WTC11 (cell line): ENCODE measurements at regions not wholly inside any gene's neighbourhood (a gene's known extent, or its start where the extent isn't known, plus 50 kb on each side); places are given as distances from the start of the nearest gene placed in this dataset.

Experiments used
- ATAC-seq: fragments of 200-7000 bp; cut with Tn5 transposase; 2 replicates; pipeline ENCODE4 v1.10.0; 2021; ENCODE audit warnings: mild to moderate bottlenecking, moderate library complexity
- CTCF ChIA-PET: fragments of 300-600 bp; sonication (Branson Sonifier 250); formaldehyde crosslinking; loops from one replicate; lab custom pipeline; 2021; ENCODE audit warnings: antibody characterized with exemption; lab: Charles Lee
- POLR2A ChIA-PET: fragments of 350-600 bp; sonication (Branson Sonifier 250); formaldehyde crosslinking; loops from one replicate; lab custom pipeline; 2021; ENCODE audit warnings: antibody characterized with exemption; lab: Charles Lee
- DNase-seq: peaks from one replicate; pipeline ENCODE4 v3.0.0; 2021; ENCODE audit warnings: low spot score
- H3K27ac Mint-ChIP-seq: 2 replicates; pipeline ENCODE4 v1.8.0; 2021; ENCODE audit warnings: mixed read lengths
- H3K27me3 Mint-ChIP-seq: 2 replicates; pipeline ENCODE4 v1.8.0; 2021; ENCODE audit warnings: low read depth, mild to moderate bottlenecking, moderate library complexity, mixed read lengths
- H3K36me3 Mint-ChIP-seq: 2 replicates; pipeline ENCODE4 v1.8.0; 2021; ENCODE audit warnings: mixed read lengths
- H3K4me1 Mint-ChIP-seq: 2 replicates; pipeline ENCODE4 v1.8.0; 2022; ENCODE audit warnings: mixed read lengths
- H3K4me3 Mint-ChIP-seq: 2 replicates; pipeline ENCODE4 v1.8.0; 2021; ENCODE audit warnings: mild to moderate bottlenecking, moderate library complexity, mixed read lengths
- H3K9me3 Mint-ChIP-seq: 2 replicates; pipeline ENCODE4 v1.8.0; 2021; ENCODE audit warnings: mixed read lengths
- CREB1 ChIP-seq: sonication (generic); formaldehyde crosslinking; IDR thresholded peaks from 2 replicates; pipeline ENCODE4 v1.8.0; 2023; ENCODE audit warnings: mild to moderate bottlenecking, missing genetic modification reagents
- ELF4 ChIP-seq: sonication (generic); formaldehyde crosslinking; IDR thresholded peaks from 2 replicates; pipeline ENCODE4 v1.8.1; 2022; ENCODE audit warnings: low read depth, mild to moderate bottlenecking, moderate library complexity, missing genetic modification reagents
- EMX1 ChIP-seq: fragments of 250-450 bp; sonication (Bioruptor Pico); IDR thresholded peaks from 2 replicates; pipeline ENCODE4 v1.8.0; 2021; ENCODE audit warnings: mild to moderate bottlenecking
- JAZF1 ChIP-seq: fragments of 250-450 bp; sonication (Bioruptor Pico); IDR thresholded peaks from 2 replicates; pipeline ENCODE4 v1.9.0; 2021; ENCODE audit warnings: moderate library complexity, mild to moderate bottlenecking, inconsistent platforms
- NFE2L1 ChIP-seq: sonication (generic); formaldehyde crosslinking; IDR thresholded peaks from 2 replicates; pipeline ENCODE4 v1.8.1; 2023; ENCODE audit warnings: missing genetic modification reagents
- NR1H2 ChIP-seq: sonication (generic); formaldehyde crosslinking; IDR thresholded peaks from 2 replicates; pipeline ENCODE4 v1.9.0; 2021; ENCODE audit warnings: mild to moderate bottlenecking, moderate library complexity, missing genetic modification reagents
- NR3C1 ChIP-seq: sonication (generic); formaldehyde crosslinking; conservative IDR thresholded peaks from 2 replicates; pipeline ENCODE4 v1.8.1; 2023; ENCODE audit warnings: low read depth, mild to moderate bottlenecking, missing genetic modification reagents
- RELA ChIP-seq: sonication (generic); formaldehyde crosslinking; IDR thresholded peaks from 2 replicates; pipeline ENCODE4 v1.8.1; 2022; ENCODE audit warnings: missing genetic modification reagents, mild to moderate bottlenecking, borderline replicate concordance
- SP1 ChIP-seq: sonication (generic); formaldehyde crosslinking; conservative IDR thresholded peaks from 2 replicates; pipeline ENCODE4 v1.8.1; 2022; ENCODE audit warnings: missing genetic modification reagents
- ZNF232 ChIP-seq: sonication (generic); formaldehyde crosslinking; IDR thresholded peaks from 2 replicates; pipeline ENCODE4 v1.8.0; 2022; ENCODE audit warnings: mild to moderate bottlenecking, missing genetic modification reagents
- ZNF671 ChIP-seq: fragments of 250-450 bp; sonication (Bioruptor Pico); IDR thresholded peaks from 2 replicates; pipeline ENCODE4 v1.8.0; 2021; ENCODE audit warnings: mild to moderate bottlenecking
- TF ChIP-seq, protein P1 (sequence below): fragments of 250-450 bp; sonication (Bioruptor Pico); IDR thresholded peaks from 2 replicates; pipeline ENCODE4 v2.1.2; 2022; ENCODE audit warnings: mild to moderate bottlenecking, moderate library complexity
- TF ChIP-seq, protein P2 (sequence below): sonication (generic); formaldehyde crosslinking; IDR thresholded peaks from 2 replicates; pipeline ENCODE4 v1.8.0; 2023; ENCODE audit warnings: missing genetic modification reagents
- TF ChIP-seq, protein P3 (sequence below): sonication (generic); formaldehyde crosslinking; IDR thresholded peaks from 2 replicates; pipeline ENCODE4 v1.8.1; 2022; ENCODE audit warnings: low read depth, missing genetic modification reagents, borderline replicate concordance
- TF ChIP-seq, protein P4 (sequence below): sonication (generic); formaldehyde crosslinking; IDR thresholded peaks from 2 replicates; pipeline ENCODE4 v1.8.0; 2023; ENCODE audit warnings: mild to moderate bottlenecking, missing genetic modification reagents
- TF ChIP-seq, protein P5 (sequence below): sonication (generic); formaldehyde crosslinking; IDR thresholded peaks from 2 replicates; pipeline ENCODE4 v1.8.0; 2022; ENCODE audit warnings: mild to moderate bottlenecking, missing genetic modification reagents
- TF ChIP-seq, protein P6 (sequence below): sonication (generic); formaldehyde crosslinking; IDR thresholded peaks from 2 replicates; pipeline ENCODE4 v1.8.0; 2022; ENCODE audit warnings: mild to moderate bottlenecking, missing genetic modification reagents
- TF ChIP-seq, protein P7 (sequence below): sonication (generic); formaldehyde crosslinking; conservative IDR thresholded peaks from 2 replicates; pipeline ENCODE4 v1.8.1; 2022; ENCODE audit warnings: mild to moderate bottlenecking, missing genetic modification reagents
- TF ChIP-seq, protein P8 (sequence below): sonication (generic); formaldehyde crosslinking; IDR thresholded peaks from 2 replicates; pipeline ENCODE4 v1.8.1; 2022; ENCODE audit warnings: low read depth, mild to moderate bottlenecking, moderate library complexity, missing genetic modification reagents, borderline replicate concordance

DNA sequence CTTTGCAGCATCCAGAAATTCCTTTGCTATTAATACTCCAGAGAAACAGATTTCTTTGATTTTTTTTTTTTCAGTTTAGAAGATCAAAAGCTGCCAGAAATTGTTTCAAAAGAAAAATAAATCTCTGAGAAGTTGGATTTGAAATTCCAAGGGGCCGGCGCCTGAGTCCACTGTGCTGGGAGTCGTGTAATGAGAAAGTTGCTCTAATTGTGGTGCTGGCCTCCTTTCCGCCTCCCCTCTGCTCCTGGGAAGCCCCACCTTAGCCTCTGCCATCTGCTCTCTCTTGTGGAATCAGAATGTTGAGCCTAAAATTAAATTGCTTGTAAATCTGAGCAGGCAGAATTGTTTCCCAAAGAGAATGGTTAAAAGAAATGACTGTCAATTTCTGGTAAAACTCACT, 93.3 kb downstream of the EMX2 start (continued):
- TF ChIP-seq, protein P1, sequence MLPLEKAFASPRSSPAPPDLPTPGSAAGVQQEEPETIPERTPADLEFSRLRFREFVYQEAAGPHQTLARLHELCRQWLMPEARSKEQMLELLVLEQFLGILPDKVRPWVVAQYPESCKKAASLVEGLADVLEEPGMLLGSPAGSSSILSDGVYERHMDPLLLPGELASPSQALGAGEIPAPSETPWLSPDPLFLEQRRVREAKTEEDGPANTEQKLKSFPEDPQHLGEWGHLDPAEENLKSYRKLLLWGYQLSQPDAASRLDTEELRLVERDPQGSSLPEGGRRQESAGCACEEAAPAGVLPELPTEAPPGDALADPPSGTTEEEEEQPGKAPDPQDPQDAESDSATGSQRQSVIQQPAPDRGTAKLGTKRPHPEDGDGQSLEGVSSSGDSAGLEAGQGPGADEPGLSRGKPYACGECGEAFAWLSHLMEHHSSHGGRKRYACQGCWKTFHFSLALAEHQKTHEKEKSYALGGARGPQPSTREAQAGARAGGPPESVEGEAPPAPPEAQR (CRISPR knock-in tag) = no peak
- TF ChIP-seq, protein P2, sequence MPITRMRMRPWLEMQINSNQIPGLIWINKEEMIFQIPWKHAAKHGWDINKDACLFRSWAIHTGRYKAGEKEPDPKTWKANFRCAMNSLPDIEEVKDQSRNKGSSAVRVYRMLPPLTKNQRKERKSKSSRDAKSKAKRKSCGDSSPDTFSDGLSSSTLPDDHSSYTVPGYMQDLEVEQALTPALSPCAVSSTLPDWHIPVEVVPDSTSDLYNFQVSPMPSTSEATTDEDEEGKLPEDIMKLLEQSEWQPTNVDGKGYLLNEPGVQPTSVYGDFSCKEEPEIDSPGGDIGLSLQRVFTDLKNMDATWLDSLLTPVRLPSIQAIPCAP (CRISPR knock-in tag) = no peak
- TF ChIP-seq, protein P3, sequence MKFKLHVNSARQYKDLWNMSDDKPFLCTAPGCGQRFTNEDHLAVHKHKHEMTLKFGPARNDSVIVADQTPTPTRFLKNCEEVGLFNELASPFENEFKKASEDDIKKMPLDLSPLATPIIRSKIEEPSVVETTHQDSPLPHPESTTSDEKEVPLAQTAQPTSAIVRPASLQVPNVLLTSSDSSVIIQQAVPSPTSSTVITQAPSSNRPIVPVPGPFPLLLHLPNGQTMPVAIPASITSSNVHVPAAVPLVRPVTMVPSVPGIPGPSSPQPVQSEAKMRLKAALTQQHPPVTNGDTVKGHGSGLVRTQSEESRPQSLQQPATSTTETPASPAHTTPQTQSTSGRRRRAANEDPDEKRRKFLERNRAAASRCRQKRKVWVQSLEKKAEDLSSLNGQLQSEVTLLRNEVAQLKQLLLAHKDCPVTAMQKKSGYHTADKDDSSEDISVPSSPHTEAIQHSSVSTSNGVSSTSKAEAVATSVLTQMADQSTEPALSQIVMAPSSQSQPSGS (CRISPR knock-in tag) = no peak
- TF ChIP-seq ELF4 (CRISPR knock-in tag) = no peak

DNA sequence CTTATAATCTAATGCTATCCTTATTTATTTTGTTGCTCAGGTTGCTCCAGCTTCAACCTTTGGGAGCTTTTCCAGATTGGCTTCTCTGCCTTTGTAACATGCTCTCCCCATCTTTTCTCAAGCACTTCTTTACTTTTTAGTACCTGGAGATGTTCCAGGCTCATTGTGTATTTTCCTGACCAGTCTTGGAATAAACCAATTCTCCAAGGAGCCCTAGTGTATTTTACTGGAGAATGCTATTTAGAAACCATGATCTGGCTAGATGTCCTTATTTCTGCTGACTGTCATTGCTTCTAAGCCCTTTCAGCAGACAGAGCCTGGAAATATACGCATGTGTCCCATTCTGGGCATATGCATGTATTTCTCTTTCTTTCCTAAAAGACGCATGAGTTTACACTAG, 95.7 kb downstream of the EMX2 start:
- Mint-ChIP-seq H3K4me3 (no peak overlapping the region), H3K36me3 (no peaks in the 10 kb centered on the region), H3K4me1 (no peaks in the 10 kb centered on the region), H3K27me3 (no peaks in the 10 kb centered on the region; the same call in 1 of the 2 replicates), H3K27ac (no peak overlapping the region), H3K9me3 (no peaks in the 10 kb centered on the region)
- CTCF ChIA-PET = no interaction called here
- ATAC-seq = no peak
- TF ChIP-seq, protein P4, sequence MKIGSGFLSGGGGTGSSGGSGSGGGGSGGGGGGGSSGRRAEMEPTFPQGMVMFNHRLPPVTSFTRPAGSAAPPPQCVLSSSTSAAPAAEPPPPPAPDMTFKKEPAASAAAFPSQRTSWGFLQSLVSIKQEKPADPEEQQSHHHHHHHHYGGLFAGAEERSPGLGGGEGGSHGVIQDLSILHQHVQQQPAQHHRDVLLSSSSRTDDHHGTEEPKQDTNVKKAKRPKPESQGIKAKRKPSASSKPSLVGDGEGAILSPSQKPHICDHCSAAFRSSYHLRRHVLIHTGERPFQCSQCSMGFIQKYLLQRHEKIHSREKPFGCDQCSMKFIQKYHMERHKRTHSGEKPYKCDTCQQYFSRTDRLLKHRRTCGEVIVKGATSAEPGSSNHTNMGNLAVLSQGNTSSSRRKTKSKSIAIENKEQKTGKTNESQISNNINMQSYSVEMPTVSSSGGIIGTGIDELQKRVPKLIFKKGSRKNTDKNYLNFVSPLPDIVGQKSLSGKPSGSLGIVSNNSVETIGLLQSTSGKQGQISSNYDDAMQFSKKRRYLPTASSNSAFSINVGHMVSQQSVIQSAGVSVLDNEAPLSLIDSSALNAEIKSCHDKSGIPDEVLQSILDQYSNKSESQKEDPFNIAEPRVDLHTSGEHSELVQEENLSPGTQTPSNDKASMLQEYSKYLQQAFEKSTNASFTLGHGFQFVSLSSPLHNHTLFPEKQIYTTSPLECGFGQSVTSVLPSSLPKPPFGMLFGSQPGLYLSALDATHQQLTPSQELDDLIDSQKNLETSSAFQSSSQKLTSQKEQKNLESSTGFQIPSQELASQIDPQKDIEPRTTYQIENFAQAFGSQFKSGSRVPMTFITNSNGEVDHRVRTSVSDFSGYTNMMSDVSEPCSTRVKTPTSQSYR = no peak
- TF ChIP-seq NR1H2 (CRISPR knock-in tag) (no peak), JAZF1 (CRISPR knock-in tag) (no peak), NFE2L1 (CRISPR knock-in tag) (no peak), CREB1 (CRISPR knock-in tag) (no peak)
- TF ChIP-seq, protein P5, sequence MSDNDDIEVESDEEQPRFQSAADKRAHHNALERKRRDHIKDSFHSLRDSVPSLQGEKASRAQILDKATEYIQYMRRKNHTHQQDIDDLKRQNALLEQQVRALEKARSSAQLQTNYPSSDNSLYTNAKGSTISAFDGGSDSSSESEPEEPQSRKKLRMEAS (CRISPR knock-in tag) = no peak
- DNase-seq = no peak
- POLR2A ChIA-PET = no interaction called here

DNA sequence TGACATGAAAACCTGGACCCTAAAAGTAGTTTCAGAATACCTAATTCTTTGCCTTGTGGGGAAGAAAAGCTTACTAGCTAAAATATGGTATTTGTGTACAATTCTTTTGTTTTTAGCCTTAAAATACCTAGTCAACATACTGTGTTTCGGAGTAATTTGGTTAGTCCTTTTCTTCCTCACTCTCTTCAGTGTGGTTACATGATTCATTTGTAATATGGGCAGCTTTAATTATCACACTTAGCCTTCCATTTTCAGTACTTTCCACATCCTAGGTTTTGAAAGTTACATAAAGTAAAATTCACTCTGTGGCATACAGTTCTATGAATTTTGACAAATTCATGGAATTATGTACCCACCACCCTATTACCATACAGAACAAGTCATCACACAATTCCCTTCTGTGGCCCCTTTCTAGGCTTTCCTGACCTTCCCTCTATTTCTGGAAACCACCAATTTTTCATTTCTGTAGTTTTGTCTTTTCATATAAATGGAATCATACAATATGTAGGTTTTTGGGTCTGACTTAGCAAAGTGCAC, 96.2 kb downstream of the EMX2 start:
- ChIA-PET CTCF (no interaction called here), POLR2A (no interaction called here)
- H3K4me1 Mint-ChIP-seq = no peaks in the 10 kb centered on the region
- TF ChIP-seq ZNF232 (CRISPR knock-in tag) (no peak), SP1 (CRISPR knock-in tag) (no peak), RELA (CRISPR knock-in tag) (no peak), EMX1 (CRISPR knock-in tag) (no peak), NR3C1 (CRISPR knock-in tag) (no peak), ZNF671 (no peak)
- TF ChIP-seq, protein P6, sequence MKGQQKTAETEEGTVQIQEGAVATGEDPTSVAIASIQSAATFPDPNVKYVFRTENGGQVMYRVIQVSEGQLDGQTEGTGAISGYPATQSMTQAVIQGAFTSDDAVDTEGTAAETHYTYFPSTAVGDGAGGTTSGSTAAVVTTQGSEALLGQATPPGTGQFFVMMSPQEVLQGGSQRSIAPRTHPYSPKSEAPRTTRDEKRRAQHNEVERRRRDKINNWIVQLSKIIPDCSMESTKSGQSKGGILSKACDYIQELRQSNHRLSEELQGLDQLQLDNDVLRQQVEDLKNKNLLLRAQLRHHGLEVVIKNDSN = no peak
- TF ChIP-seq, protein P7, sequence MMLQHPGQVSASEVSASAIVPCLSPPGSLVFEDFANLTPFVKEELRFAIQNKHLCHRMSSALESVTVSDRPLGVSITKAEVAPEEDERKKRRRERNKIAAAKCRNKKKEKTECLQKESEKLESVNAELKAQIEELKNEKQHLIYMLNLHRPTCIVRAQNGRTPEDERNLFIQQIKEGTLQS (CRISPR knock-in tag) = no peak
- TF ChIP-seq, protein P1 (CRISPR knock-in tag) = no peak
- TF ChIP-seq, protein P5 (CRISPR knock-in tag) = no peak
- TF ChIP-seq, protein P8, sequence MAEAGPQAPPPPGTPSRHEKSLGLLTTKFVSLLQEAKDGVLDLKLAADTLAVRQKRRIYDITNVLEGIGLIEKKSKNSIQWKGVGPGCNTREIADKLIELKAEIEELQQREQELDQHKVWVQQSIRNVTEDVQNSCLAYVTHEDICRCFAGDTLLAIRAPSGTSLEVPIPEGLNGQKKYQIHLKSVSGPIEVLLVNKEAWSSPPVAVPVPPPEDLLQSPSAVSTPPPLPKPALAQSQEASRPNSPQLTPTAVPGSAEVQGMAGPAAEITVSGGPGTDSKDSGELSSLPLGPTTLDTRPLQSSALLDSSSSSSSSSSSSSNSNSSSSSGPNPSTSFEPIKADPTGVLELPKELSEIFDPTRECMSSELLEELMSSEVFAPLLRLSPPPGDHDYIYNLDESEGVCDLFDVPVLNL (CRISPR knock-in tag) = no peak
- H3K27ac Mint-ChIP-seq = no peak overlapping the region
- DNase-seq (no peak), ATAC-seq (no peak)
- no peaks in the 10 kb centered on the region; the same call in 1 of the 2 replicates for H3K27me3 Mint-ChIP-seq
- no peaks in the 10 kb centered on the region for H3K9me3 Mint-ChIP-seq
- no peak overlapping the region for H3K4me3 Mint-ChIP-seq
- no peaks in the 10 kb centered on the region for H3K36me3 Mint-ChIP-seq
